Lower lobe of right lung (tissue), 2 donors: ENCODE measurements at regions not wholly inside any gene's neighbourhood (a gene's known extent, or its start where the extent isn't known, plus 50 kb on each side); places are given as distances from the start of the nearest gene placed in this dataset.

ENCODE experiments used
- ATAC-seq, 2 donors: fragments of 200-7000 bp; cut with Tn5 transposase; one replicate each; pipeline ENCODE4 v1.9.1; 2020 to 2022; ENCODE audit warnings: mild to moderate bottlenecking in 2 of 2, moderate library complexity in 2 of 2
- DNase-seq: peaks from one replicate; pipeline ENCODE4 v3.0.0-alpha.2; 2020
- H3K27ac ChIP-seq: fragments of 200-600 bp; one replicate; pipeline ENCODE4 v1.8.0; 2022
- H3K27me3 ChIP-seq: fragments of 200-600 bp; one replicate; pipeline ENCODE4 v1.8.0; 2022; ENCODE audit warnings: low read depth
- H3K36me3 ChIP-seq: fragments of 200-600 bp; one replicate; pipeline ENCODE4 v1.8.0; 2022; ENCODE audit warnings: mild to moderate bottlenecking
- H3K4me1 ChIP-seq: fragments of 200-600 bp; one replicate; pipeline ENCODE4 v1.8.0; 2022
- H3K4me3 ChIP-seq: fragments of 200-600 bp; one replicate; pipeline ENCODE4 v1.8.0; 2022; ENCODE audit warnings: mild to moderate bottlenecking
- H3K9me3 ChIP-seq: fragments of 200-600 bp; one replicate; pipeline ENCODE4 v1.8.0; 2022
- intact Hi-C: fragments of 100-400 bp; cut with DNase I; formaldehyde crosslinking; loops from one replicate; pipeline ENCODE4 v1.11.0; 2022
- TF ChIP-seq, protein P1 (sequence below): fragments of 200-600 bp; IDR thresholded peaks from one replicate; pipeline ENCODE4 v1.8.0; 2022; ENCODE audit warnings: antibody characterized with exemption, mild to moderate bottlenecking
- donor health status: DM: no; HTN: yes; CAD: no; lungs with severe emphysema.

DNA sequence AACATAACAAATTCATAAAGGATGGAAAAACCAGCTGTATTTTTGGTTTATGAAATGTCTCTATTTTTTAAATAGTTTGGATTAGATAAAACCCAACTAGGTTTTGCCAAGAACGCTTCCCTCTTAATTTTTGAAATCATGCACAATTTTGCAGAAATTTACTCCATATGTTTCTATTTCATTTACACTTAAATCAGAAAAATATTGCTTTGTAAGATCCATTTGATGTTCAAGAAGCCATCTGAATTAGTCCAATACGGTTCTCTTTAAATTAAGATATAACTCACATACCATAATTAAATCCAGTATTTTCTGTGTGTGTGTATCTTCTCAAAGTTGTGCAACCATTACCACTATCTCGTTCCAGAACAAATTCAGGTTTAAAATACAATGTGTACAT lies 78.6 kb upstream of the FBXL7 start:
- no peak for ATAC-seq
- intact Hi-C loops = no loop called here
- no peaks in the 10 kb centered on the region for H3K9me3 ChIP-seq
- H3K36me3 ChIP-seq = no peaks in the 10 kb centered on the region
- no peak for DNase-seq
- no peaks in the 10 kb centered on the region for H3K4me1 ChIP-seq
- no peak overlapping the region for H3K4me3 ChIP-seq
- no peak overlapping the region for H3K27ac ChIP-seq
- no peaks in the 10 kb centered on the region for H3K27me3 ChIP-seq
- TF ChIP-seq, protein P1, sequence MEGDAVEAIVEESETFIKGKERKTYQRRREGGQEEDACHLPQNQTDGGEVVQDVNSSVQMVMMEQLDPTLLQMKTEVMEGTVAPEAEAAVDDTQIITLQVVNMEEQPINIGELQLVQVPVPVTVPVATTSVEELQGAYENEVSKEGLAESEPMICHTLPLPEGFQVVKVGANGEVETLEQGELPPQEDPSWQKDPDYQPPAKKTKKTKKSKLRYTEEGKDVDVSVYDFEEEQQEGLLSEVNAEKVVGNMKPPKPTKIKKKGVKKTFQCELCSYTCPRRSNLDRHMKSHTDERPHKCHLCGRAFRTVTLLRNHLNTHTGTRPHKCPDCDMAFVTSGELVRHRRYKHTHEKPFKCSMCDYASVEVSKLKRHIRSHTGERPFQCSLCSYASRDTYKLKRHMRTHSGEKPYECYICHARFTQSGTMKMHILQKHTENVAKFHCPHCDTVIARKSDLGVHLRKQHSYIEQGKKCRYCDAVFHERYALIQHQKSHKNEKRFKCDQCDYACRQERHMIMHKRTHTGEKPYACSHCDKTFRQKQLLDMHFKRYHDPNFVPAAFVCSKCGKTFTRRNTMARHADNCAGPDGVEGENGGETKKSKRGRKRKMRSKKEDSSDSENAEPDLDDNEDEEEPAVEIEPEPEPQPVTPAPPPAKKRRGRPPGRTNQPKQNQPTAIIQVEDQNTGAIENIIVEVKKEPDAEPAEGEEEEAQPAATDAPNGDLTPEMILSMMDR = no peak

DNA sequence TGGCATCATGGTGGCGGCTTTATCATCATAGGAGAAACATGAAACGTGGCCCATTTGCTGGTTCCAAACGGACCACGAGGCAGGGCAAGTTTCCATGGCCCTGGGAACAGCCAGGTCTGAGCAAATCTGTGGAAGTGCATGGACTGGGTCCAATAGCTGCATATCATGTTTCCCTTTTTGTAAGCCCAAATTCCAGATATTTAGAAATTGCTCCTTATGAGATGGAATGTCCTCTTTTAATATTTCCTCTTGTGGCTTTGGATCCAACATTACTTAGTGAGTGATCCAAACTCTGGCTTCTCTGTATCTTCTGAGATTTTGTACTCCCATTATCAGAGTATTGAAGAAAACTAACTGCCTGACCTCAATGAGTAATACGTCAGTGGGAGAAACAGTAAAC lies 79.8 kb upstream of the FBXL7 start:
- TF ChIP-seq, protein P1 = no peak
- Histone ChIP-seq H3K27ac (no peak overlapping the region), H3K27me3 (no peaks in the 10 kb centered on the region), H3K4me3 (no peak overlapping the region), H3K4me1 (no peaks in the 10 kb centered on the region), H3K9me3 (no peaks in the 10 kb centered on the region), H3K36me3 (no peaks in the 10 kb centered on the region)
- intact Hi-C loops = no loop called here
- ATAC-seq (no peak), DNase-seq (no peak)

DNA sequence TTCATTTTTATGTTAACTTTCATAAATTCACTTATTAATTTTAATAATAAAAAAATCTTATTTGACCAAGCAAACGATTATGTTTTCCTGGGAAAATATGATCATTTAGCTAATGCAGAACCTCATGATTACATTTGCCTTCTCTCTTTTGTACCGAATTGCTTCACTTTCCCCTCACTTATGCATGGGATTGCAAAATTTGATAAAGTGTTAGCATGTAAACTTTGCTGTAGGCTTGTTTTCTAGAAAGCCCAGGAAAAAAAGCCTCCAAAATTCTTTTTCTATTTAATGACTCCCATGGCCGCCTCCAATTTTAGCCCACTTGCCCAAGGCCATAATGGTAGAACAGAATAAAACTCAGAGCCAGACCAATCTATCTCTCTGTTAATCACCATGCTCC lies 82.8 kb upstream of the FBXL7 start:
- no peak overlapping the region for H3K4me3 ChIP-seq
- H3K27ac ChIP-seq = no peak overlapping the region
- no peaks in the 10 kb centered on the region for H3K27me3 ChIP-seq
- no peaks in the 10 kb centered on the region for H3K36me3 ChIP-seq
- no peak for DNase-seq
- TF ChIP-seq, protein P1 = no peak
- H3K4me1 ChIP-seq = no peaks in the 10 kb centered on the region
- no peak for ATAC-seq
- no peaks in the 10 kb centered on the region for H3K9me3 ChIP-seq
- intact Hi-C loops = no loop called here

DNA sequence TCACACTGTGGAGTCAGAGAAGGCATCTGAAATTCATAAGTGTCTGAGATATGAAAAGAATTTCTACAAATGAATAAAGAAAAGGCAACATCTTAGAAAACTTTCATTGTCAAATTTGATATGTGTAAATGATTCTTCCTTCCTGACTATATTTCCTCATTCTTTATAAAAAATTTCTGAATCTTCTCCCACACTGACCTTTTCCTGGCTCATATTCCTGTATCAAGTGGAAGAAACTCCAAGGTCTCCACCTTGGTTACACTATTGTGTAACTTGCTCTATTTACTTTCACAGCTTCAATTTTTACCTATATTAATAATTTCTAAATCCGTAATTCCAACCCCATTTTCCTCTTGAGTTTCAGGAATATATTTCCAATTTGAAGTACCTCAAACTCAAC lies 93.5 kb upstream of the FBXL7 start:
- TF ChIP-seq, protein P1 = no peak

DNA sequence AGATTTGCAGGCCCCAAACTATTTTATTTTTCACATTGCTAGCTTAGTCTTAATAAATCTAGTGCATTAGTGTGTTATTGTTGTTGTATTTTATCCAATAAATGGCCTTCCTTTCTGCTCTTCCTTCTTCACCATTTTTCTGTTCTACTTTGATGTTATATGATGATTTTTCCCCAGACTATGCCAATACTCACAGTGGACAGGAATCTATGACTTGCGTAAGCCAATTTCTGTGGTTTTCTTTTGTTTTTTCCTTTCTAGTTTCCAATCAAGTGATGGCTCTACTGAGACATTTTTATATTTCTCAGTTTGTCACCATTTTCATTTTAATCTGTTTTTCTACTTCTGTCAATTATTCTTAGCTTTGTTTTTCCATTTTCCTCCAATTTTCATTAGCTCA lies 106.8 kb upstream of the FBXL7 start:
- H3K27me3 ChIP-seq = no peaks in the 10 kb centered on the region
- H3K36me3 ChIP-seq = no peaks in the 10 kb centered on the region
- H3K4me3 ChIP-seq = no peak overlapping the region
- no peaks in the 10 kb centered on the region for H3K9me3 ChIP-seq
- TF ChIP-seq, protein P1 = no peak
- ATAC-seq = no peak
- no peak overlapping the region for H3K27ac ChIP-seq
- DNase-seq = no peak
- intact Hi-C loops = no loop called here
- H3K4me1 ChIP-seq = no peaks in the 10 kb centered on the region

More for the DNA sequence above, 93.5 kb upstream of the FBXL7 start:
- Histone ChIP-seq H3K4me3 (no peak overlapping the region), H3K9me3 (peaks cover 11% of the 10 kb centered on the region), H3K27ac (no peak overlapping the region), H3K27me3 (no peaks in the 10 kb centered on the region), H3K4me1 (no peaks in the 10 kb centered on the region), H3K36me3 (no peaks in the 10 kb centered on the region)
- intact Hi-C loops = no loop called here
- ATAC-seq (no peak), DNase-seq (no peak)
